ENCODE measurements at regions not wholly inside any gene's neighbourhood (a gene's known extent, or its start where the extent isn't known, plus 50 kb on each side); places are given as distances from the start of the nearest gene placed in this dataset.

- no peak for TF ChIP-seq CTCF (IDR thresholded peaks at IDR 0.05; ENCODE audit: insufficient read depth, low read length, poor library complexity, severe bottlenecking)
- Histone ChIP-seq H3K27me3 (ENCODE audit: control insufficient read depth, insufficient read depth, low read length) (no peaks in the 10 kb centered on the region), H3K36me3 (ENCODE audit: control insufficient read depth, insufficient read depth, low read length) (no peaks in the 10 kb centered on the region), H3K4me3 (ENCODE audit: low read depth, low read length) (no peak overlapping the region)
- no peak for DNase-seq (ENCODE audit: low read depth)
Measured at GRCh38 chr4:134337574-134337973, 136.0 kb upstream of the PABPC4L start.

- TF ChIP-seq CTCF (IDR thresholded peaks at IDR 0.05; ENCODE audit: insufficient read depth, low read length, poor library complexity, severe bottlenecking): no peak
- DNase-seq (ENCODE audit: low read depth): no peak
- Histone ChIP-seq H3K36me3 (ENCODE audit: control insufficient read depth, insufficient read depth, low read length) (no peaks in the 10 kb centered on the region), H3K4me3 (ENCODE audit: low read depth, low read length) (no peak overlapping the region), H3K27me3 (ENCODE audit: control insufficient read depth, insufficient read depth, low read length) (no peaks in the 10 kb centered on the region)
Measured at GRCh38 chr4:134328741-134329140, 127.2 kb upstream of the PABPC4L start.

GRCh38 chr4:134327274-134328122 lies 125.9 kb upstream of the PABPC4L start:
- no peaks in the 10 kb centered on the region for H3K36me3 ChIP-seq (ENCODE audit: control insufficient read depth, insufficient read depth, low read length)
- no peak for DNase-seq (ENCODE audit: low read depth)
- H3K27me3 ChIP-seq (ENCODE audit: control insufficient read depth, insufficient read depth, low read length): no peaks in the 10 kb centered on the region
- no peak overlapping the region for H3K4me3 ChIP-seq (ENCODE audit: low read depth, low read length)
- no peak for TF ChIP-seq CTCF (IDR thresholded peaks at IDR 0.05; ENCODE audit: insufficient read depth, low read length, poor library complexity, severe bottlenecking)

GRCh38 chr4:134326866-134327265 lies 125.3 kb upstream of the PABPC4L start:
- no peak for DNase-seq (ENCODE audit: low read depth)
- H3K36me3 ChIP-seq (ENCODE audit: control insufficient read depth, insufficient read depth, low read length): no peaks in the 10 kb centered on the region

GRCh38 chr4:134324179-134324578 lies 122.6 kb upstream of the PABPC4L start:
- no peak for TF ChIP-seq CTCF (IDR thresholded peaks at IDR 0.05; ENCODE audit: insufficient read depth, low read length, poor library complexity, severe bottlenecking)

More at GRCh38 chr4:134326866-134327265, 125.3 kb upstream of the PABPC4L start:
- no peak overlapping the region for H3K4me3 ChIP-seq (ENCODE audit: low read depth, low read length)
- H3K27me3 ChIP-seq (ENCODE audit: control insufficient read depth, insufficient read depth, low read length): no peaks in the 10 kb centered on the region
- TF ChIP-seq CTCF (IDR thresholded peaks at IDR 0.05; ENCODE audit: insufficient read depth, low read length, poor library complexity, severe bottlenecking): no peak

GRCh38 chr4:134320048-134320447 lies 118.5 kb upstream of the PABPC4L start:
- H3K36me3 ChIP-seq (ENCODE audit: control insufficient read depth, insufficient read depth, low read length): no peaks in the 10 kb centered on the region
- H3K27me3 ChIP-seq (ENCODE audit: control insufficient read depth, insufficient read depth, low read length): no peaks in the 10 kb centered on the region
- no peak for DNase-seq (ENCODE audit: low read depth)
- no peak for TF ChIP-seq CTCF (IDR thresholded peaks at IDR 0.05; ENCODE audit: insufficient read depth, low read length, poor library complexity, severe bottlenecking)
- no peak overlapping the region for H3K4me3 ChIP-seq (ENCODE audit: low read depth, low read length)

More at GRCh38 chr4:134324179-134324578, 122.6 kb upstream of the PABPC4L start:
- H3K27me3 ChIP-seq (ENCODE audit: control insufficient read depth, insufficient read depth, low read length): no peaks in the 10 kb centered on the region
- no peaks in the 10 kb centered on the region for H3K36me3 ChIP-seq (ENCODE audit: control insufficient read depth, insufficient read depth, low read length)
- no peak overlapping the region for H3K4me3 ChIP-seq (ENCODE audit: low read depth, low read length)
- no peak for DNase-seq (ENCODE audit: low read depth)

Measured in kidney epithelial cell (primary cell).